GM21390 (cell line): ENCODE measurements at regions not wholly inside any gene's neighbourhood (a gene's known extent, or its start where the extent isn't known, plus 50 kb on each side); places are given as distances from the start of the nearest gene placed in this dataset.

ENCODE experiments used
- ATAC-seq: cut with Tn5 transposase; IDR thresholded peaks from one replicate; pipeline ENCODE4 v1.9.1; 2021; ENCODE audit not compliant: unreplicated experiment

- no peak for ATAC-seq
Measured at GRCh38 chr16:86632206-86632605, 53.9 kb downstream of the FOXL1 start.

- ATAC-seq, result no peak
Measured at GRCh38 chr16:86632944-86633343, 54.6 kb downstream of the FOXL1 start.

- no peak for ATAC-seq
Measured at GRCh38 chr16:86634292-86634691, 55.9 kb downstream of the FOXL1 start.

- ATAC-seq, result no peak
Measured at GRCh38 chr16:86635176-86635876, 57.0 kb downstream of the FOXL1 start.

GRCh38 chr16:86635926-86636325 lies 57.6 kb downstream of the FOXL1 start:
- no peak for ATAC-seq

GRCh38 chr16:86637744-86638143 lies 59.4 kb downstream of the FOXL1 start:
- no peak for ATAC-seq

GRCh38 chr16:86638642-86639041 lies 60.3 kb downstream of the FOXL1 start:
- ATAC-seq, result no peak

- no peak for ATAC-seq
Measured at GRCh38 chr16:86639354-86639753, 61.0 kb downstream of the FOXL1 start.

GRCh38 chr16:86640265-86640843 lies 62.0 kb downstream of the FOXL1 start:
- no peak for ATAC-seq

- ATAC-seq, result no peak
Measured at GRCh38 chr16:86642087-86642486, 63.7 kb downstream of the FOXL1 start.

- no peak for ATAC-seq
Measured at GRCh38 chr16:86643671-86644070, 65.3 kb downstream of the FOXL1 start.

- ATAC-seq, result no peak
Measured at GRCh38 chr16:86647561-86647960, 69.2 kb downstream of the FOXL1 start.

GRCh38 chr16:86649875-86650274 lies 71.5 kb downstream of the FOXL1 start:
- no peak for ATAC-seq

GRCh38 chr16:86651013-86651627 lies 72.8 kb downstream of the FOXL1 start:
- ATAC-seq, result no peak

GRCh38 chr16:86651823-86652222 lies 73.5 kb downstream of the FOXL1 start:
- no peak for ATAC-seq

- no peak for ATAC-seq
Measured at GRCh38 chr16:86653285-86654006, 75.1 kb downstream of the FOXL1 start.

GRCh38 chr16:86657972-86658371 lies 79.6 kb downstream of the FOXL1 start:
- no peak for ATAC-seq

GRCh38 chr16:86660623-86661022 lies 82.3 kb downstream of the FOXL1 start:
- ATAC-seq, result no peak

GRCh38 chr16:86661706-86662105 lies 83.4 kb downstream of the FOXL1 start:
- no peak for ATAC-seq

- ATAC-seq, result no peak
Measured at GRCh38 chr16:86662195-86662594, 83.8 kb downstream of the FOXL1 start.

- no peak for ATAC-seq
Measured at GRCh38 chr16:86662740-86663139, 84.4 kb downstream of the FOXL1 start.
